ENCODE measurements at regions not wholly inside any gene's neighbourhood (a gene's known extent, or its start where the extent isn't known, plus 50 kb on each side); places are given as distances from the start of the nearest gene placed in this dataset.

- no peak for TF ChIP-seq CTCF (IDR thresholded peaks at IDR 0.05; ENCODE audit: low read length, missing control alignments)
- no peak overlapping the region for H3K4me3 ChIP-seq (replicated peaks; ENCODE audit: low read depth, low read length)
- DNase-seq (ENCODE audit: low read depth): no peak
These were observed 349.5 kb upstream of the CPXCR1 start for GRCh38 chrX:88397551-88397950.

- no peak overlapping the region for H3K4me3 ChIP-seq (replicated peaks; ENCODE audit: low read depth, low read length)
- no peak for DNase-seq (ENCODE audit: low read depth)
- TF ChIP-seq CTCF (IDR thresholded peaks at IDR 0.05; ENCODE audit: low read length, missing control alignments): no peak
These were observed 331.0 kb upstream of the CPXCR1 start for GRCh38 chrX:88416002-88416401.

GRCh38 chrX:88416965-88417364 lies 330.1 kb upstream of the CPXCR1 start:
- no peak overlapping the region for H3K4me3 ChIP-seq (replicated peaks; ENCODE audit: low read depth, low read length)
- DNase-seq (ENCODE audit: low read depth): no peak
- TF ChIP-seq CTCF (IDR thresholded peaks at IDR 0.05; ENCODE audit: low read length, missing control alignments): no peak

- no peak overlapping the region for H3K4me3 ChIP-seq (replicated peaks; ENCODE audit: low read depth, low read length)
- no peak for TF ChIP-seq CTCF (IDR thresholded peaks at IDR 0.05; ENCODE audit: low read length, missing control alignments)
- no peak for DNase-seq (ENCODE audit: low read depth)
These were observed 323.0 kb upstream of the CPXCR1 start for GRCh38 chrX:88424071-88424470.

GRCh38 chrX:88424541-88424940 lies 322.5 kb upstream of the CPXCR1 start:
- TF ChIP-seq CTCF (IDR thresholded peaks at IDR 0.05; ENCODE audit: low read length, missing control alignments): no peak
- DNase-seq (ENCODE audit: low read depth): no peak
- no peak overlapping the region for H3K4me3 ChIP-seq (replicated peaks; ENCODE audit: low read depth, low read length)

- H3K4me3 ChIP-seq (replicated peaks; ENCODE audit: low read depth, low read length): no peak overlapping the region
- DNase-seq (ENCODE audit: low read depth): peak; percentile 6
- TF ChIP-seq CTCF (IDR thresholded peaks at IDR 0.05; ENCODE audit: low read length, missing control alignments): peak; percentile 13
These were observed 321.3 kb upstream of the CPXCR1 start for GRCh38 chrX:88425739-88426138.

GRCh38 chrX:88437563-88437962 lies 309.5 kb upstream of the CPXCR1 start:
- no peak overlapping the region for H3K4me3 ChIP-seq (replicated peaks; ENCODE audit: low read depth, low read length)
- no peak for DNase-seq (ENCODE audit: low read depth)
- no peak for TF ChIP-seq CTCF (IDR thresholded peaks at IDR 0.05; ENCODE audit: low read length, missing control alignments)

Data from fibroblast of pulmonary artery (primary cell).